ENCODE measurements at regions not wholly inside any gene's neighbourhood (a gene's known extent, or its start where the extent isn't known, plus 50 kb on each side); places are given as distances from the start of the nearest gene placed in this dataset.

- DNase-seq = no peak
- peaks cover 4% of the 10 kb centered on the region in 2 donors for H3K4me1 Mint-ChIP-seq
- Histone ChIP-seq H3K9me3 (ENCODE audit: control insufficient read depth, insufficient read depth, low read length) (no peaks in the 10 kb centered on the region), H3K4me3 (ENCODE audit: low read length) (no peak overlapping the region), H3K27ac (ENCODE audit: low read length) (no peak overlapping the region), H3K4me1 (ENCODE audit: control insufficient read depth, insufficient read depth, low read length) (no peaks in the 10 kb centered on the region), H3K27me3 (ENCODE audit: control insufficient read depth, insufficient read depth, low read length) (no peaks in the 10 kb centered on the region), H3K36me3 (ENCODE audit: control insufficient read depth, insufficient read depth, low read length) (no peaks in the 10 kb centered on the region)
- ATAC-seq = peak in 2 of 3 donors; percentile 21 to 53
- H3K36me3 Mint-ChIP-seq = no peaks in the 10 kb centered on the region
- H3K27ac Mint-ChIP-seq = no peak overlapping the region
- TF ChIP-seq, protein P1, sequence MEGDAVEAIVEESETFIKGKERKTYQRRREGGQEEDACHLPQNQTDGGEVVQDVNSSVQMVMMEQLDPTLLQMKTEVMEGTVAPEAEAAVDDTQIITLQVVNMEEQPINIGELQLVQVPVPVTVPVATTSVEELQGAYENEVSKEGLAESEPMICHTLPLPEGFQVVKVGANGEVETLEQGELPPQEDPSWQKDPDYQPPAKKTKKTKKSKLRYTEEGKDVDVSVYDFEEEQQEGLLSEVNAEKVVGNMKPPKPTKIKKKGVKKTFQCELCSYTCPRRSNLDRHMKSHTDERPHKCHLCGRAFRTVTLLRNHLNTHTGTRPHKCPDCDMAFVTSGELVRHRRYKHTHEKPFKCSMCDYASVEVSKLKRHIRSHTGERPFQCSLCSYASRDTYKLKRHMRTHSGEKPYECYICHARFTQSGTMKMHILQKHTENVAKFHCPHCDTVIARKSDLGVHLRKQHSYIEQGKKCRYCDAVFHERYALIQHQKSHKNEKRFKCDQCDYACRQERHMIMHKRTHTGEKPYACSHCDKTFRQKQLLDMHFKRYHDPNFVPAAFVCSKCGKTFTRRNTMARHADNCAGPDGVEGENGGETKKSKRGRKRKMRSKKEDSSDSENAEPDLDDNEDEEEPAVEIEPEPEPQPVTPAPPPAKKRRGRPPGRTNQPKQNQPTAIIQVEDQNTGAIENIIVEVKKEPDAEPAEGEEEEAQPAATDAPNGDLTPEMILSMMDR (IDR thresholded peaks at IDR 0.05) = no peak
- no peaks in the 10 kb centered on the region for H3K9me3 Mint-ChIP-seq
- H3K27me3 Mint-ChIP-seq (ENCODE audit: low read depth in 2 of 2) = peaks cover 3 to 7% of the 10 kb centered on the region in 2 donors
- WGBS (ENCODE audit: insufficient coverage) = 73% methylated on average over 2 of the region's 2 CpGs
- no peak overlapping the region for H3K4me3 Mint-ChIP-seq
- intact Hi-C loops (cut with micrococcal nuclease) = no loop called here
Measured at GRCh38 chr2:181779288-181780021, 99.1 kb upstream of the NEUROD1 start.

GRCh38 chr2:181780047-181780651, 99.8 kb upstream of the NEUROD1 start:
- intact Hi-C loops (cut with micrococcal nuclease) = no loop called here
- 92% methylated on average over 1 of the region's 1 CpG for WGBS (ENCODE audit: insufficient coverage)
- H3K4me3 Mint-ChIP-seq = no peak overlapping the region

GRCh38 chr2:181780657-181781056, 100.3 kb upstream of the NEUROD1 start:
- Mint-ChIP-seq H3K36me3 (no peaks in the 10 kb centered on the region), H3K9me3 (no peaks in the 10 kb centered on the region), H3K4me1 (peaks cover 4% of the 10 kb centered on the region in 2 donors), H3K27me3 (ENCODE audit: low read depth in 2 of 2) (peaks cover 3 to 7% of the 10 kb centered on the region in 2 donors), H3K4me3 (no peak overlapping the region), H3K27ac (no peak overlapping the region)
- no peak overlapping the region for H3K4me3 ChIP-seq (ENCODE audit: low read length)
- H3K36me3 ChIP-seq (ENCODE audit: control insufficient read depth, insufficient read depth, low read length) = no peaks in the 10 kb centered on the region
- H3K27me3 ChIP-seq (ENCODE audit: control insufficient read depth, insufficient read depth, low read length) = no peaks in the 10 kb centered on the region
- intact Hi-C loops (cut with micrococcal nuclease) = no loop called here
- DNase-seq (no peak), ATAC-seq (no peak)
- H3K4me1 ChIP-seq (ENCODE audit: control insufficient read depth, insufficient read depth, low read length) = no peaks in the 10 kb centered on the region
- H3K9me3 ChIP-seq (ENCODE audit: control insufficient read depth, insufficient read depth, low read length) = no peaks in the 10 kb centered on the region
- no peak overlapping the region for H3K27ac ChIP-seq (ENCODE audit: low read length)
- TF ChIP-seq, protein P1 (IDR thresholded peaks at IDR 0.05) = no peak

More at GRCh38 chr2:181780047-181780651, 99.8 kb upstream of the NEUROD1 start:
- Mint-ChIP-seq H3K27ac (no peak overlapping the region), H3K4me1 (peaks cover 4% of the 10 kb centered on the region in 2 donors), H3K36me3 (no peaks in the 10 kb centered on the region), H3K27me3 (ENCODE audit: low read depth in 2 of 2) (peaks cover 3 to 7% of the 10 kb centered on the region in 2 donors), H3K9me3 (no peaks in the 10 kb centered on the region)
- H3K27me3 ChIP-seq (ENCODE audit: control insufficient read depth, insufficient read depth, low read length) = no peaks in the 10 kb centered on the region
- ATAC-seq (no peak), DNase-seq (no peak)
- H3K4me1 ChIP-seq (ENCODE audit: control insufficient read depth, insufficient read depth, low read length) = no peaks in the 10 kb centered on the region
- no peaks in the 10 kb centered on the region for H3K36me3 ChIP-seq (ENCODE audit: control insufficient read depth, insufficient read depth, low read length)
- no peak overlapping the region for H3K27ac ChIP-seq (ENCODE audit: low read length)
- no peaks in the 10 kb centered on the region for H3K9me3 ChIP-seq (ENCODE audit: control insufficient read depth, insufficient read depth, low read length)
- TF ChIP-seq, protein P1 (IDR thresholded peaks at IDR 0.05) = no peak
- no peak overlapping the region for H3K4me3 ChIP-seq (ENCODE audit: low read length)

Measured in natural killer cell (primary cell).